ENCODE measurements at regions not wholly inside any gene's neighbourhood (a gene's known extent, or its start where the extent isn't known, plus 50 kb on each side); places are given as distances from the start of the nearest gene placed in this dataset.

DNA sequence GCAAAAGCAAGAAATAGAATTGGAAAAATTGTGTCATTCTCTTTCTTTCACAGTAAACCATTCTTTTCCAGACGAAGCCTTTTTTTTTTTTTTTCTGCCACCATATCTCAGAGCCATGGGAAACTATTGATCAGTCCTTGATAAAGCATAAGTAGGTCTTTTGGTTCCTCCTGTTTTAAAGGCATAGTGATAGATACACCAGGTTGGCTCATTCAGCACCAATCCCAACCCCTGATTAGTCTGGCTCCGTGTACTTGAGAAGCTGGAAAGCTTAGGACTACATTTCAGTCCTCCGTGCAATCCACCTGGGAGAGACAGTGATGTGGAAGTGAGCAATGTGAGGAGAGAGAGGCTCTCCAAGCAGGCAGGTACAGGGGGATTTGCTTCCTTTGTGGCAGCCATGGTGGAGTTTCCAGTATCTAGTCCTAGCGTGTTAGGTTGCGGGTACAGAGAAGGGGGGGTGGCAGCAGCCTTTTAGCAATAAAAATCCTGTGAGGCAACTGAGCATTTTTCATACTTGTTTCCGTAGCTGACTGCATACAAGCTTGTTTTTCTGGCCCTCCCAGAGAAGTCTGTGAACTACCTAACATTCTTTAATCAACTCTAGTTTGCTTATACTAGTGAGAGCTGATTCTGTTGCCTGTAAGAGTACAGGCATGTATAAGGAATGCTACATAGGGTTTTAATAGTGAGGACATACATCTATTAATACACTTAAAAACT lies 127.4 kb upstream of the CTTNBP2 start:
- DNase-seq: no peak
- no peak overlapping the region for H3K4me3 ChIP-seq (ENCODE audit: low read depth, low read length)
- TF ChIP-seq, protein P1, sequence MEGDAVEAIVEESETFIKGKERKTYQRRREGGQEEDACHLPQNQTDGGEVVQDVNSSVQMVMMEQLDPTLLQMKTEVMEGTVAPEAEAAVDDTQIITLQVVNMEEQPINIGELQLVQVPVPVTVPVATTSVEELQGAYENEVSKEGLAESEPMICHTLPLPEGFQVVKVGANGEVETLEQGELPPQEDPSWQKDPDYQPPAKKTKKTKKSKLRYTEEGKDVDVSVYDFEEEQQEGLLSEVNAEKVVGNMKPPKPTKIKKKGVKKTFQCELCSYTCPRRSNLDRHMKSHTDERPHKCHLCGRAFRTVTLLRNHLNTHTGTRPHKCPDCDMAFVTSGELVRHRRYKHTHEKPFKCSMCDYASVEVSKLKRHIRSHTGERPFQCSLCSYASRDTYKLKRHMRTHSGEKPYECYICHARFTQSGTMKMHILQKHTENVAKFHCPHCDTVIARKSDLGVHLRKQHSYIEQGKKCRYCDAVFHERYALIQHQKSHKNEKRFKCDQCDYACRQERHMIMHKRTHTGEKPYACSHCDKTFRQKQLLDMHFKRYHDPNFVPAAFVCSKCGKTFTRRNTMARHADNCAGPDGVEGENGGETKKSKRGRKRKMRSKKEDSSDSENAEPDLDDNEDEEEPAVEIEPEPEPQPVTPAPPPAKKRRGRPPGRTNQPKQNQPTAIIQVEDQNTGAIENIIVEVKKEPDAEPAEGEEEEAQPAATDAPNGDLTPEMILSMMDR (IDR thresholded peaks at IDR 0.05; ENCODE audit: low read depth, low read length, missing control alignments): no peak

GRCh38 chr7:118003476-118003875 lies 130.2 kb upstream of the CTTNBP2 start:
- in situ Hi-C loops (cut with HindIII; ENCODE audit: low pct_ligation_motif_present, low sequenced_read_pairs): no loop called here
- DNase-seq: no peak
- no peaks in the 10 kb centered on the region for H3K27me3 ChIP-seq (replicated peaks)
- no peak overlapping the region for H3K4me3 ChIP-seq (ENCODE audit: low read depth, low read length)
- H3K36me3 ChIP-seq (replicated peaks): no peaks in the 10 kb centered on the region
- TF ChIP-seq, protein P1 (IDR thresholded peaks at IDR 0.05; ENCODE audit: low read depth, low read length, missing control alignments): no peak
- H3K27ac ChIP-seq: no peak overlapping the region

More for the DNA sequence above, 127.4 kb upstream of the CTTNBP2 start:
- no peaks in the 10 kb centered on the region for H3K36me3 ChIP-seq (replicated peaks)
- H3K27me3 ChIP-seq (replicated peaks): no peaks in the 10 kb centered on the region
- no peak overlapping the region for H3K27ac ChIP-seq
- in situ Hi-C loops (cut with HindIII; ENCODE audit: low pct_ligation_motif_present, low sequenced_read_pairs): no loop called here

GRCh38 chr7:118005026-118005425 lies 131.8 kb upstream of the CTTNBP2 start:
- in situ Hi-C loops (cut with HindIII; ENCODE audit: low pct_ligation_motif_present, low sequenced_read_pairs): no loop called here
- H3K27ac ChIP-seq: no peak overlapping the region
- H3K4me3 ChIP-seq (ENCODE audit: low read depth, low read length): no peak overlapping the region
- no peak for DNase-seq
- TF ChIP-seq, protein P1 (IDR thresholded peaks at IDR 0.05; ENCODE audit: low read depth, low read length, missing control alignments): no peak
- no peaks in the 10 kb centered on the region for H3K27me3 ChIP-seq (replicated peaks)
- H3K36me3 ChIP-seq (replicated peaks): no peaks in the 10 kb centered on the region

DNA sequence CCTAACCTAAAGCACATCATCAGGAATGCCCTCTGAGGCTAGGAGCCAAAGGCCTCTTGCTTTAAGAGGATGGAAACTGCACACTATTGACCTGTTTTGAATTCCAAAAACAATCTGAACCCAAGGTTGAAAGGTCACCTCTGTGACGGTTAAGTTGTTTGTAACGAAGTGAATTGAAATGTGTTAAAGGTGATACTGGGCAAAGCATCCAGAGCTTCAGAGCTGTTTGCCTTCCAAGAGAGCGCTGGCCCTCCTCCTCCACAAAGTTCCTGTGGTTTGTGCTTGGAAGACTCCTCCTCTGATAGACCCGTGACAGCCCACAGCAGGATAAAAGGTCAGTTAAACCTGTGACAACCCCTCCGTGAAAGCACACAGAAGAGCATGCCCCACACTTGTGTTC lies 133.7 kb upstream of the CTTNBP2 start:
- TF ChIP-seq, protein P1 (IDR thresholded peaks at IDR 0.05; ENCODE audit: low read depth, low read length, missing control alignments): no peak
- DNase-seq: no peak
- in situ Hi-C loops (cut with HindIII; ENCODE audit: low pct_ligation_motif_present, low sequenced_read_pairs): no loop called here
- Histone ChIP-seq H3K4me3 (ENCODE audit: low read depth, low read length) (no peak overlapping the region), H3K27ac (no peak overlapping the region), H3K36me3 (replicated peaks) (no peaks in the 10 kb centered on the region), H3K27me3 (replicated peaks) (no peaks in the 10 kb centered on the region)

GRCh38 chr7:118009419-118009818 lies 136.2 kb upstream of the CTTNBP2 start:
- no peak overlapping the region for H3K4me3 ChIP-seq (ENCODE audit: low read depth, low read length)
- TF ChIP-seq, protein P1 (IDR thresholded peaks at IDR 0.05; ENCODE audit: low read depth, low read length, missing control alignments): no peak
- H3K27me3 ChIP-seq (replicated peaks): no peaks in the 10 kb centered on the region
- H3K27ac ChIP-seq: no peak overlapping the region
- in situ Hi-C loops (cut with HindIII; ENCODE audit: low pct_ligation_motif_present, low sequenced_read_pairs): no loop called here
- no peaks in the 10 kb centered on the region for H3K36me3 ChIP-seq (replicated peaks)
- no peak for DNase-seq

DNA sequence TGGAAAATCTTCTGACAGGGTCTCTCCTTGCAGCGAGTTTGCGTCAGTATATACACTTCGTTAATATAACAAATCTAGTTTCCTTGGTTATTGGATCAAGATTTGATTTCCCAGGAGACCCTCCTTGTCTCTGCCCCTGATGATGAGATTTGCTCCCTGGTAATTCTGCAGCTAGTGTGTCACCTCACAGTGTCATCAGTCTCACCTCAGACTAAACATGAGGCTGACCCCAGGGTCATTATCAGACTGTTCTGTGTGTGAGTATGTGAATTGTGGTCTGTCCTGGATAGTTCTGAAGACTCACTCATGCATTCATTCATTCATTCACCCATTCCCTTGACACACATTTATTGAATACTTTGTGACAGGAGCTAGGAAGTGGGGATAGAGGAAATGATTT lies 138.4 kb upstream of the CTTNBP2 start:
- no peak overlapping the region for H3K27ac ChIP-seq
- in situ Hi-C loops (cut with HindIII; ENCODE audit: low pct_ligation_motif_present, low sequenced_read_pairs): no loop called here
- TF ChIP-seq, protein P1 (IDR thresholded peaks at IDR 0.05; ENCODE audit: low read depth, low read length, missing control alignments): no peak
- no peaks in the 10 kb centered on the region for H3K36me3 ChIP-seq (replicated peaks)
- no peak overlapping the region for H3K4me3 ChIP-seq (ENCODE audit: low read depth, low read length)
- no peaks in the 10 kb centered on the region for H3K27me3 ChIP-seq (replicated peaks)
- no peak for DNase-seq
